GM23338 (cell line): ENCODE measurements at regions not wholly inside any gene's neighbourhood (a gene's known extent, or its start where the extent isn't known, plus 50 kb on each side); places are given as distances from the start of the nearest gene placed in this dataset.

Experiments
- CREB1 ChIP-seq: fragments of 250-450 bp; sonication (Bioruptor Pico); IDR thresholded peaks from 2 replicates; pipeline ENCODE4 v1.5.0; 2020; ENCODE audit warnings: low read depth, mild to moderate bottlenecking, moderate library complexity
- ETS1 ChIP-seq: IDR thresholded peaks from 2 replicates; pipeline ENCODE4 v1.6.1; 2016; ENCODE audit warnings: antibody characterized with exemption
- EZH2 ChIP-seq: fragments of 200-600 bp; sonication (generic); IDR thresholded peaks from one replicate; pipeline ENCODE4 v1.8.0; 2017; ENCODE audit warnings: antibody characterized with exemption, mild to moderate bottlenecking, low read depth; ENCODE audit not compliant: unreplicated experiment
- EZH2phosphoT487 ChIP-seq: fragments of 200-600 bp; sonication (generic); IDR thresholded peaks from one replicate; pipeline ENCODE4 v1.8.1; 2018; ENCODE audit warnings: antibody characterized with exemption; ENCODE audit not compliant: unreplicated experiment
- JUNB ChIP-seq: IDR thresholded peaks from one replicate; pipeline ENCODE4 v1.6.1; 2016; ENCODE audit warnings: antibody characterized with exemption; ENCODE audit not compliant: unreplicated experiment
- POLR2AphosphoS5 ChIP-seq: IDR thresholded peaks from 2 replicates; pipeline ENCODE4 v1.6.1; 2016; ENCODE audit warnings: antibody characterized with exemption, low read depth
- REST ChIP-seq: IDR thresholded peaks from one replicate; pipeline ENCODE4 v1.6.1; 2018; ENCODE audit warnings: antibody characterized with exemption; ENCODE audit not compliant: unreplicated experiment
- STAT1 ChIP-seq: IDR thresholded peaks from one replicate; pipeline ENCODE4 v1.6.1; 2016; ENCODE audit warnings: antibody characterized with exemption; ENCODE audit not compliant: unreplicated experiment
- ZNF114 ChIP-seq: fragments of 250-450 bp; sonication (Bioruptor Pico); IDR thresholded peaks from 2 replicates; pipeline ENCODE4 v1.5.0; 2020; ENCODE audit warnings: mild to moderate bottlenecking, moderate library complexity
- TF ChIP-seq, protein P1 (sequence below), 2 experiments: fragments of 200-600 bp in 1 of 2; sonication (generic) in 1 of 2; conservative IDR thresholded peaks; 2 replicates each; pipeline versions ENCODE4 v1.5.1 to v1.6.1; 2016 to 2017; ENCODE audit warnings: antibody characterized with exemption in 2 of 2, low read depth in 2 of 2, mild to moderate bottlenecking in 2 of 2, moderate library complexity in 1 of 2

GRCh38 chr2:236888794-236889780 is 196.6 kb upstream of the COPS8 start:
- no peak for TF ChIP-seq EZH2
- TF ChIP-seq, protein P1, sequence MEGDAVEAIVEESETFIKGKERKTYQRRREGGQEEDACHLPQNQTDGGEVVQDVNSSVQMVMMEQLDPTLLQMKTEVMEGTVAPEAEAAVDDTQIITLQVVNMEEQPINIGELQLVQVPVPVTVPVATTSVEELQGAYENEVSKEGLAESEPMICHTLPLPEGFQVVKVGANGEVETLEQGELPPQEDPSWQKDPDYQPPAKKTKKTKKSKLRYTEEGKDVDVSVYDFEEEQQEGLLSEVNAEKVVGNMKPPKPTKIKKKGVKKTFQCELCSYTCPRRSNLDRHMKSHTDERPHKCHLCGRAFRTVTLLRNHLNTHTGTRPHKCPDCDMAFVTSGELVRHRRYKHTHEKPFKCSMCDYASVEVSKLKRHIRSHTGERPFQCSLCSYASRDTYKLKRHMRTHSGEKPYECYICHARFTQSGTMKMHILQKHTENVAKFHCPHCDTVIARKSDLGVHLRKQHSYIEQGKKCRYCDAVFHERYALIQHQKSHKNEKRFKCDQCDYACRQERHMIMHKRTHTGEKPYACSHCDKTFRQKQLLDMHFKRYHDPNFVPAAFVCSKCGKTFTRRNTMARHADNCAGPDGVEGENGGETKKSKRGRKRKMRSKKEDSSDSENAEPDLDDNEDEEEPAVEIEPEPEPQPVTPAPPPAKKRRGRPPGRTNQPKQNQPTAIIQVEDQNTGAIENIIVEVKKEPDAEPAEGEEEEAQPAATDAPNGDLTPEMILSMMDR (conservative IDR thresholded peaks at IDR 0.05; ENCODE audit: low read depth in 2 of 2), result no peak
- no peak for TF ChIP-seq POLR2AphosphoS5
- TF ChIP-seq EZH2phosphoT487, result no peak
- no peak for TF ChIP-seq REST
- no peak for TF ChIP-seq STAT1
- no peak for TF ChIP-seq CREB1 (CRISPR knock-in tag)
- TF ChIP-seq JUNB, result no peak
- no peak for TF ChIP-seq ETS1
- TF ChIP-seq ZNF114 (CRISPR knock-in tag), result no peak
